Fibroblast of villous mesenchyme (primary cell): ENCODE measurements at regions not wholly inside any gene's neighbourhood (a gene's known extent, or its start where the extent isn't known, plus 50 kb on each side); places are given as distances from the start of the nearest gene placed in this dataset.

Experiments
- DNase-seq: peaks from one replicate; pipeline ENCODE4 v3.0.0-alpha.2; 2010; ENCODE audit warnings: low read depth
- H3K4me3 ChIP-seq: 2 replicates; pipeline ENCODE4 v1.5.1; 2011; ENCODE audit warnings: low read depth, mild to moderate bottlenecking, low read length
- TF ChIP-seq, protein P1 (sequence below): IDR thresholded peaks from 2 replicates; pipeline ENCODE4 v1.5.1; 2012; ENCODE audit warnings: low read depth, mild to moderate bottlenecking, low read length; ENCODE audit not compliant: insufficient read depth

DNA sequence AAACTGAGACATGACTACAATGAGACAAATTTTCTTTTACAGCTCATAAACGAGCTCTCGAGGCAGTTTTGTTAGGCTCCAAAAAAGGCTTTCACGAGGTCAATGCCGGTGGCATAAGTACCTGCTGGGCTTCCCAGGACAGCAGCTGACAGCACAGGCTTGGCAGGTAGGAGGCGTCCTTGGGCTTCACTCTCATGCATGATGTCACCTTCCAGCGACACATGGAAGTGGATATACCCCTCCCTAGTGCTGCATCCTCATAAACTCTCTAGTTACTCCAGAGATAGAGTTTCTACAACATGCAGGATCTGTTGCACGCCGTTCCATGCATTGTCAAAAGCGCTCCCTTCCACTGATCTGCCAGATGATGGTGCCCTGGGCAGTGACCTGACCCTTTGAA lies 112.5 kb upstream of the PAXBP1 start:
- no peak overlapping the region for H3K4me3 ChIP-seq
- no peak for DNase-seq
- TF ChIP-seq, protein P1, sequence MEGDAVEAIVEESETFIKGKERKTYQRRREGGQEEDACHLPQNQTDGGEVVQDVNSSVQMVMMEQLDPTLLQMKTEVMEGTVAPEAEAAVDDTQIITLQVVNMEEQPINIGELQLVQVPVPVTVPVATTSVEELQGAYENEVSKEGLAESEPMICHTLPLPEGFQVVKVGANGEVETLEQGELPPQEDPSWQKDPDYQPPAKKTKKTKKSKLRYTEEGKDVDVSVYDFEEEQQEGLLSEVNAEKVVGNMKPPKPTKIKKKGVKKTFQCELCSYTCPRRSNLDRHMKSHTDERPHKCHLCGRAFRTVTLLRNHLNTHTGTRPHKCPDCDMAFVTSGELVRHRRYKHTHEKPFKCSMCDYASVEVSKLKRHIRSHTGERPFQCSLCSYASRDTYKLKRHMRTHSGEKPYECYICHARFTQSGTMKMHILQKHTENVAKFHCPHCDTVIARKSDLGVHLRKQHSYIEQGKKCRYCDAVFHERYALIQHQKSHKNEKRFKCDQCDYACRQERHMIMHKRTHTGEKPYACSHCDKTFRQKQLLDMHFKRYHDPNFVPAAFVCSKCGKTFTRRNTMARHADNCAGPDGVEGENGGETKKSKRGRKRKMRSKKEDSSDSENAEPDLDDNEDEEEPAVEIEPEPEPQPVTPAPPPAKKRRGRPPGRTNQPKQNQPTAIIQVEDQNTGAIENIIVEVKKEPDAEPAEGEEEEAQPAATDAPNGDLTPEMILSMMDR, result no peak

DNA sequence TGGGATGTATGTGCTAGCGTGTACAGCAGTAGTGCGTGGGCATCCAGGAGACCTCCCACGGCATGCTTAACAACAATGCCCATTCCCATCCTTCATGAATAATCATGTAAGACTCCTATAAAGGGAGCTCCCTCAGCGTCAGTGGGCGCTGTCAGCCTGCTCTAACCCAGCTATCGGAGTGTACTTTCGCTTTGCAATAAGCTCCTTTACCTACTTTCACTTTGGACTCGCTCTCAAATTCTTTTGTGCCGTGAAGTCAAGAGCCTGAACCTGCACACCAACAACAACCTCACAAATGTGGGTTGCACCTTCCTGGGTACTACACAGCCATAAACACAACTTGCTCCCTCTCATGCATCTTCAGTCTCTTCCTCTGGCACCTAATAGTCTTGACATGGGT lies 114.8 kb upstream of the PAXBP1 start:
- TF ChIP-seq, protein P1, result no peak
- peak; percentile 20 for DNase-seq
- peak overlapping the region; percentile 57 for H3K4me3 ChIP-seq

- H3K4me3 ChIP-seq, result no peak overlapping the region
- no peak for DNase-seq
- TF ChIP-seq, protein P1, result no peak
These were observed 115.5 kb upstream of the PAXBP1 start for GRCh38 chr21:32887026-32887425.

GRCh38 chr21:32888971-32889370 lies 117.4 kb upstream of the PAXBP1 start:
- DNase-seq, result no peak

GRCh38 chr21:32889596-32889995 lies 118.0 kb upstream of the PAXBP1 start:
- TF ChIP-seq, protein P1, result no peak
- no peak overlapping the region for H3K4me3 ChIP-seq
- no peak for DNase-seq

More at GRCh38 chr21:32888971-32889370, 117.4 kb upstream of the PAXBP1 start:
- TF ChIP-seq, protein P1, result no peak
- no peak overlapping the region for H3K4me3 ChIP-seq

GRCh38 chr21:32894321-32894720 lies 122.8 kb upstream of the PAXBP1 start:
- TF ChIP-seq, protein P1, result no peak
- DNase-seq, result no peak
- H3K4me3 ChIP-seq, result no peak overlapping the region

DNA sequence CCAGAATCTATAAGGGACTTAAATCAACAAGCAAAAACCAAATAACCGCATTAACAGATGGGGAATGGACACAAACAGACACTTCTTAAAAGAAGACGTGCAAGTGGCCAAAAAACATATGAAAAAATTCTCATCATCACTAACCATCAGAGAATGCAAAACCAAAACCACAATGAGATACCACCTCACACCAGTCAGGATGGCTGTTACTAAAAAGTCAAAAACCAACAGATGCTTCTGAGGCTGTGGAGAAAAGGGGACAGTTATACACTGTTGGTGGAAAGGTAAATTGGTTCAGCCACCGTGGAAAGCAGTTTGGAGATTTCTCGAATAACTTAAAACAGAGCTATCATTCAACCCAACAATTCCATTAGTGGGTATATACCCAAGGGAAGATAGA lies 124.9 kb upstream of the OLIG2 start:
- H3K4me3 ChIP-seq, result no peak overlapping the region
- TF ChIP-seq, protein P1, result no peak
- DNase-seq, result no peak
